ENCODE measurements at regions not wholly inside any gene's neighbourhood (a gene's known extent, or its start where the extent isn't known, plus 50 kb on each side); places are given as distances from the start of the nearest gene placed in this dataset.

DNA sequence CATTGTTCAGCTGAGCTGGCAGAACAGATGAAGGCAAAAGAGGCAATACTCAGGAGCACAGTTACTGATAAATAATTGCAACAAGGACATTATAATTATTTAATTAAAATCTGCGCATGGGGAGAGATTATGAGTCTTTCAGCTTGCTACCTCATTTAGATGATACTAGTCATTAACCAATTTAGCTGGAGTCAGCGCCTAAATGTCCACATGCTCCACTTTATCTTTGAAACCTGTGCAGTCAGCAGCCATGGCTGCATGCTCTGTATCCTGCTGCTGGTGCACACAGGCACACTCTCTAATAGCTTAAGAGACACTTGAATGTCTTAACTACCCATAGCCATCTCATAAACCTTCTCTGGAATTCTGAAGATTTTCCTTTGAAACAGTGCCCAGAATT, 196.8 kb downstream of the PPP1R3A start:
- Histone ChIP-seq H3K36me3 (ENCODE audit: insufficient read depth, low read length) (no peaks in the 10 kb centered on the region), H3K9me2 (ENCODE audit: insufficient read depth, low read length) (no peaks in the 10 kb centered on the region), H3K79me2 (replicated peaks; ENCODE audit: insufficient read depth, low read length) (no peaks in the 10 kb centered on the region), H3K9me3 (ENCODE audit: low read length) (no peaks in the 10 kb centered on the region), H2AFZ (ENCODE audit: low read depth, low read length) (no peak overlapping the region), H4K20me1 (ENCODE audit: insufficient read depth) (no peaks in the 10 kb centered on the region), H3K27me3 (ENCODE audit: insufficient read depth, low read depth, low read length) (no peaks in the 10 kb centered on the region), H3K27ac (ENCODE audit: low read length) (no peak overlapping the region), H3K4me2 (ENCODE audit: low read length) (no peak overlapping the region), H3F3A (ENCODE audit: insufficient read depth, low read length, poor library complexity, severe bottlenecking) (no peaks in the 10 kb centered on the region), H3K9ac (ENCODE audit: low read length) (no peak overlapping the region), H3K4me3 (ENCODE audit: low read length) (no peak overlapping the region)
- TF ChIP-seq EZH2 (IDR thresholded peaks at IDR 0.05; ENCODE audit: borderline replicate concordance, insufficient read depth, low read length, poor library complexity, severe bottlenecking), result no peak
- TF ChIP-seq POLR2AphosphoS5 (IDR thresholded peaks at IDR 0.05), result no peak
- TF ChIP-seq RAD21 (conservative IDR thresholded peaks at IDR 0.05), result no peak
- TF ChIP-seq, protein P1, sequence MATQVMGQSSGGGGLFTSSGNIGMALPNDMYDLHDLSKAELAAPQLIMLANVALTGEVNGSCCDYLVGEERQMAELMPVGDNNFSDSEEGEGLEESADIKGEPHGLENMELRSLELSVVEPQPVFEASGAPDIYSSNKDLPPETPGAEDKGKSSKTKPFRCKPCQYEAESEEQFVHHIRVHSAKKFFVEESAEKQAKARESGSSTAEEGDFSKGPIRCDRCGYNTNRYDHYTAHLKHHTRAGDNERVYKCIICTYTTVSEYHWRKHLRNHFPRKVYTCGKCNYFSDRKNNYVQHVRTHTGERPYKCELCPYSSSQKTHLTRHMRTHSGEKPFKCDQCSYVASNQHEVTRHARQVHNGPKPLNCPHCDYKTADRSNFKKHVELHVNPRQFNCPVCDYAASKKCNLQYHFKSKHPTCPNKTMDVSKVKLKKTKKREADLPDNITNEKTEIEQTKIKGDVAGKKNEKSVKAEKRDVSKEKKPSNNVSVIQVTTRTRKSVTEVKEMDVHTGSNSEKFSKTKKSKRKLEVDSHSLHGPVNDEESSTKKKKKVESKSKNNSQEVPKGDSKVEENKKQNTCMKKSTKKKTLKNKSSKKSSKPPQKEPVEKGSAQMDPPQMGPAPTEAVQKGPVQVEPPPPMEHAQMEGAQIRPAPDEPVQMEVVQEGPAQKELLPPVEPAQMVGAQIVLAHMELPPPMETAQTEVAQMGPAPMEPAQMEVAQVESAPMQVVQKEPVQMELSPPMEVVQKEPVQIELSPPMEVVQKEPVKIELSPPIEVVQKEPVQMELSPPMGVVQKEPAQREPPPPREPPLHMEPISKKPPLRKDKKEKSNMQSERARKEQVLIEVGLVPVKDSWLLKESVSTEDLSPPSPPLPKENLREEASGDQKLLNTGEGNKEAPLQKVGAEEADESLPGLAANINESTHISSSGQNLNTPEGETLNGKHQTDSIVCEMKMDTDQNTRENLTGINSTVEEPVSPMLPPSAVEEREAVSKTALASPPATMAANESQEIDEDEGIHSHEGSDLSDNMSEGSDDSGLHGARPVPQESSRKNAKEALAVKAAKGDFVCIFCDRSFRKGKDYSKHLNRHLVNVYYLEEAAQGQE (IDR thresholded peaks at IDR 0.05; ENCODE audit: borderline replicate concordance), result no peak
- TF ChIP-seq MXI1 (conservative IDR thresholded peaks at IDR 0.05; ENCODE audit: poor library complexity, severe bottlenecking), result no peak
- no peak for TF ChIP-seq SMC3 (conservative IDR thresholded peaks at IDR 0.05; ENCODE audit: poor library complexity)
- TF ChIP-seq, protein P2, sequence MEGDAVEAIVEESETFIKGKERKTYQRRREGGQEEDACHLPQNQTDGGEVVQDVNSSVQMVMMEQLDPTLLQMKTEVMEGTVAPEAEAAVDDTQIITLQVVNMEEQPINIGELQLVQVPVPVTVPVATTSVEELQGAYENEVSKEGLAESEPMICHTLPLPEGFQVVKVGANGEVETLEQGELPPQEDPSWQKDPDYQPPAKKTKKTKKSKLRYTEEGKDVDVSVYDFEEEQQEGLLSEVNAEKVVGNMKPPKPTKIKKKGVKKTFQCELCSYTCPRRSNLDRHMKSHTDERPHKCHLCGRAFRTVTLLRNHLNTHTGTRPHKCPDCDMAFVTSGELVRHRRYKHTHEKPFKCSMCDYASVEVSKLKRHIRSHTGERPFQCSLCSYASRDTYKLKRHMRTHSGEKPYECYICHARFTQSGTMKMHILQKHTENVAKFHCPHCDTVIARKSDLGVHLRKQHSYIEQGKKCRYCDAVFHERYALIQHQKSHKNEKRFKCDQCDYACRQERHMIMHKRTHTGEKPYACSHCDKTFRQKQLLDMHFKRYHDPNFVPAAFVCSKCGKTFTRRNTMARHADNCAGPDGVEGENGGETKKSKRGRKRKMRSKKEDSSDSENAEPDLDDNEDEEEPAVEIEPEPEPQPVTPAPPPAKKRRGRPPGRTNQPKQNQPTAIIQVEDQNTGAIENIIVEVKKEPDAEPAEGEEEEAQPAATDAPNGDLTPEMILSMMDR (IDR thresholded peaks at IDR 0.05; ENCODE audit: poor library complexity, severe bottlenecking), result no peak
- no peak for TF ChIP-seq EP300 (conservative IDR thresholded peaks at IDR 0.05; ENCODE audit: poor library complexity, severe bottlenecking)
- no peak for TF ChIP-seq TAF1 (IDR thresholded peaks at IDR 0.05; ENCODE audit: low read depth)

DNA sequence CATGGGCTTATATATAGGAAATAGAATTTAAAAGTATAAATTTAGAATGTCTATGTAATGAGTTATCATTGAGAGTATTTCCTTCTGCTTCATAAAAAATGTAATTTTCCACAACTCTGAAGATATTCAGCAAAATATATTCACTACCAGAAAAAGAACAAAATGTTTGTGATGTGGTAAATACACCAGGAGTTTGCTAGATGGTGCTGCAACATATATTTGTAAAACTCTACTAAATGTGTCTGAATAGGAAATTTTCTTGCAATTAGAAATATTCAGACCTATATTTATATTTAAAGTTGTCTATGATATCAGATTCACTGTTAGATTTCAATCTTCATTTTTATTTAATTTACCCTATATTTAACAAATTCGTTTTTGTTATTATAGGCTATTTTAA, 201.1 kb downstream of the PPP1R3A start:
- Histone ChIP-seq H3K27me3 (ENCODE audit: insufficient read depth, low read depth, low read length) (no peaks in the 10 kb centered on the region), H3K36me3 (ENCODE audit: insufficient read depth, low read length) (no peaks in the 10 kb centered on the region), H3K27ac (ENCODE audit: low read length) (no peak overlapping the region), H3K4me2 (ENCODE audit: low read length) (no peak overlapping the region), H3K9ac (ENCODE audit: low read length) (no peak overlapping the region), H3K79me2 (replicated peaks; ENCODE audit: insufficient read depth, low read length) (no peaks in the 10 kb centered on the region), H3K4me3 (ENCODE audit: low read length) (no peak overlapping the region), H2AFZ (ENCODE audit: low read depth, low read length) (no peak overlapping the region), H3K9me2 (ENCODE audit: insufficient read depth, low read length) (no peaks in the 10 kb centered on the region), H4K20me1 (ENCODE audit: insufficient read depth) (no peaks in the 10 kb centered on the region), H3K9me3 (ENCODE audit: low read length) (no peaks in the 10 kb centered on the region), H3F3A (ENCODE audit: insufficient read depth, low read length, poor library complexity, severe bottlenecking) (peaks cover 4% of the 10 kb centered on the region)
- TF ChIP-seq, protein P1 (IDR thresholded peaks at IDR 0.05; ENCODE audit: borderline replicate concordance), result no peak
- TF ChIP-seq, protein P2 (IDR thresholded peaks at IDR 0.05; ENCODE audit: poor library complexity, severe bottlenecking), result peak; percentile 53
- TF ChIP-seq MXI1 (conservative IDR thresholded peaks at IDR 0.05; ENCODE audit: poor library complexity, severe bottlenecking), result no peak
- no peak for TF ChIP-seq EP300 (conservative IDR thresholded peaks at IDR 0.05; ENCODE audit: poor library complexity, severe bottlenecking)
- no peak for TF ChIP-seq EZH2 (IDR thresholded peaks at IDR 0.05; ENCODE audit: borderline replicate concordance, insufficient read depth, low read length, poor library complexity, severe bottlenecking)
- no peak for TF ChIP-seq SMC3 (conservative IDR thresholded peaks at IDR 0.05; ENCODE audit: poor library complexity)
- peak; percentile 58 for TF ChIP-seq RAD21 (conservative IDR thresholded peaks at IDR 0.05)
- no peak for TF ChIP-seq POLR2AphosphoS5 (IDR thresholded peaks at IDR 0.05)
